ENCODE measurements at regions not wholly inside any gene's neighbourhood (a gene's known extent, or its start where the extent isn't known, plus 50 kb on each side); places are given as distances from the start of the nearest gene placed in this dataset.
"Not testable (repeated sequence)": the region's sequence is repeated elsewhere in the genome, so short reads cannot be mapped to it uniquely, and the experiment has no call there.

DNA sequence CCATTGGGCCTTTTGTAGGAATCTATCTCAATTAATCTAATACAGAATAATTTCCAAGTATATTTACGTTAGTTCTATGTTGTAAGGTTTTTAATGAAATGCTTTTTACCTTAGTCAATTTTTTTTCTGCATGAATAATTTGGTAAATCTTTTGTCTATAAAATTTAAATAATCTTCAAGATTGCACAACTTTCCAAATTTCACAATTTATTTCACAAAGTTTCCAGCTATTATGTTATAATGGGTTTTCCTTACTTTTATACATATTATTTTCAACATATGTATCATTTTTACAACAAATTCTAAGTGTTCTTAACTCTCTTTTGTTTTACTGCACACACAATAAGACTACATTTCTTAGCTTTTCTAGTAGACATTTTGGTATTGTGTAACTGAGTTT, 470.7 kb downstream of the ETV1 start:
- no peak for FAIRE-seq

DNA sequence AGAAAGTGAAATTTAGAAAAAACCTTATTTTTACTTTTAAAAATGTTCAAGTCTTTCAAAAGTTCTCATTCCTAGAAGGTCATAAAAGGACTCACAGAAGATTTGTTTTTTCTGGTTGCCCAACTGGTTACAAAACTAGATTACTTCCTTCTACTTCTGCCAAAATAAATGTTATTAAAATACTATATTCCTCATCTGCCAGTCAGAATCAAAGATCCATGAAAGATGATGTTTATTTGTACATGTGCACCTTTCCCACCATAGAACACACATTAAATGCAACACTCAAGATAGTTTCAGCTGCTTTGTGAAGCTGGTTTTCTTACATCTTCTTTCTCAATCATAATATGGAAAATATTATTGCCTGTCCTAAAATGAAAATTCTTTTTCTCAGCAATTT, 465.4 kb downstream of the ETV1 start:
- FAIRE-seq: no peak

DNA sequence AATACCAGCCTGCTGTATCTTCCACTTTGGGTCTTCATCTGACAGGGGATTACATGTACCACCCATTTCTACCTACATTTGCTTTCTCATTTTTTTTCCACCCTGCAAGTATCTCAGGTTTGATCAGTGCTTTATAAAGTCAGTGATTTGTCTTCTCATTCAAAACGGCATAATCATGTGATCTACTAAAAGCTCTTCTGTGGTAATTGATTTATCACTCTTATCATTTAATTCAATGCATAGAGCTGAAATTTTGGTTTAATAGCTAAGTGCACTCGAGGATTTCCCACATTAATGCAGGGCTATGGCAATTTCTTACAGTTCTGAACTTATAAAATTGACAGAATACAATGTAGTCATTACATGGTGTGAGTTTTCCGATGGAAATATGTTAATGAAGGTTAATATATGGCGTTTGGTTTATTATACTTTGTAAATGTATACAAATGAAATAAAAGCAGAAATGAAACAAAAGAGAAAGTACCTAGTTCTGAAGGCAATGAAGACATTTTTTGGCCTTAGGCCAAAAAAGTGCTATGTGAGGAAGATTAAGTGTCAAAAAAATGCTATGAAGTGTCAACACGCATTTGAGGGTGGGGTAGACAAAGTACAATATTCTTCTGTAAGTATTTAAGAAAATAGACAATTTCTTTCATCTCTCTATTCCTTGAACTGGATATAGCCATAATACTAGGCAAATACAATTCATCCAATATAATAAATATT, 457.3 kb downstream of the ETV1 start:
- no peak for FAIRE-seq

DNA sequence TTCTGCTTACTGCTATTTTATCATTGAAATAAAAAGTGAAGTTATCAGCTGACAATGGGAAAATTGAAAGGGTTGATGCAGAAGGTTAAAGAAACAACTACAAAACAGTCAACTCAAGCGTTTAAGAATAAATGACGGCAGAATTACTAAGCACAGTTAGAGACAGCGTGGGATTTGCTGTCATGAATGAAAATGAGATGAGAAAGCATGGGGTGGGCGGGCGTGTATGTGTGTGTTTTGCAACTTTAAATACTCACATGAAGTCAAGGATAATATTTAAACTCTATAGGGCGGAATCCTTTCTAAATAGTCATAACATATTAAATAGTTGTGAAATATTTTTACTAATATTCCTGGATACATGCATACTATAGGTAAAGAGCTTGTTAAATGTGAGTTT, 450.8 kb downstream of the ETV1 start:
- no peak for FAIRE-seq

DNA sequence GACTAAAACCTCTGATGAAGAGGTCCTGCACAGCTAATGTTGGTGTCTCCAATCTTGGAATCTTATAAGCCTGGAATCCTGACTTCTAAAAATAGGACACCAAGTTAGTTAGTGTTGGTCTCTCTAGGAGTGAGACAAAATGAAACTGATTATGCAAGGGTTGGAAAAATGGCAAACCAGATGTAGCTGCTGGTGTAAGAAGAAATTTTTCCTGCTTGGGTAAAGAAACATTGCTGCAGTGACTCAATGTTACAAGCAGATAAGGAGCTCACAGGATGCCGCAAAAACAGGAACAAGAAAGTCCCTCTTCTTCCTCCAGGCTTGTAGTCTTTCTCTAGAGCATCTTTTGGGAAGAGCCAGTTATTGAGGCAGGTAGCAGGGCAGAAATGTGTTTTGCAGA, 449.0 kb downstream of the ETV1 start:
- FAIRE-seq: no peak

DNA sequence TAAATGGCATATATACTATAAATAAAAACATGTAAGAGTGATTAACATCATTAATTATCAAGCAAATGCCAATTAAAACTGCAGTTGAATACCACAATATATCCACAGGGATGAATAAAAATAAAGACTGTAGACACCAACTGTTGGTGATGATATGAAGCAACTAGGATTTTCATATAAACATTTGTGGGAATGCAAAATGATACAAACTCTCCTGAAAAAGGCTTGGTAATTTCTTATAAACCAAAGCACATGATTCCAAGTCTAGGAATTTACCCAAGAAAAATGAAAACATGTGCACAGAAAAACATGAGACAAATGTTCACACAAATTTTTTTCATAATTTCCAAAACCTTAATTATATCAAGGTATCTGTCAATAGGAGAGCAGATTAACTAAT, 448.1 kb downstream of the ETV1 start:
- FAIRE-seq: no peak

DNA sequence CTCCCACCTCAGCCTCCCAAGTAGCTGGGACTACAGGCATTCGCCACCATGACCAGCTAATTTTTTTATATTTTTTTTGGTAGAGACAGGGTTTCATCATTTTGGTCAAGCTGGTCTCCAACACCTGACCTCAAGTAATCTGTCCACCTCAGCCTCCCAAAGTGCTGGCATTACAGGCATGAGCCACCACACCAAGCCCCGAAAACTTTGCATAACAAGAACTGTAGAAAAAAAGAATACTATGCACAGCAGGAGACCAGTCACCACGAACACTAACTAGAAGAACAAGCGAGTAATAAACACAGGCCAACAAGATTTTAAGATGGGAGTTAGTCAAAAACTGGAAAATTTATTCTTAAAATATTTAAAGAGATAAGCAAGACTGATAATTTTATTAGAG, 447.0 kb downstream of the ETV1 start:
- no peak for FAIRE-seq

DNA sequence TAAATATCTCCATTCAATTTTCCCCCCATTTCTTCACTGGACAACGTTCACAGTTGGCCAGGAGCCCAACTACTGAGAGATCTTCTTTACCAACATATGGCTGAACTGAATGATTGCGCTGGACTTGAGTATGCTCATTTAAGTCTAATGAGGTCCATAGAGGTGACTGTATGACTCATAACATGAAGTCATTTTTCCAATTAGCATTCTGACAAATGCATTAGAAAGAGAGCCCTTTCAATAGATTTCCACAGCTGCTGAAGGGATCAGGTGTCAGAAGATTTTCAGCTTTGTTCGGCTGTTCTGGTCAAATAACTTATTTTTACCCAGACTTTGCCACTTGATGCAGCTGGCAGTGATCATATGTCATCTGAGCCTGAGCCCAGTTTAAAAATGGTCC, 438.0 kb downstream of the ETV1 start:
- FAIRE-seq: no peak

DNA sequence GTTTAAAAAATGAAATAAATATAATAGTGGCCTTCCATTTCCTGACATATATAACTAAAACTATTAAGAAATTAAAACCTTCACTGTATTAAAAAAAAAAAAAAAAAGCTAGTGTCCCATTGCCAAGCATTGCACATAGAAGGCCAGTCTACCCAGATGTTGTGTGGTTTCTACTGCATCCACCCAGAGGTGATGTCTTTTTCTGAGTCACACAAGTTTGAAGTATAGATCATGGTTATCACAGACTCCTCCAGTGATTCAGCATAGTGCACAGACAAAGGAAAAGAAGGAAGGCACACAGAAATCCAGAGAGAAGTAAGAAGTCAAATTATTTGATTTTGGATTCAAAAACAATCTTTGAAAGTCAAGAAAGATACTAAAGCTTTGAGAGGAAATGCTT, 429.0 kb downstream of the ETV1 start:
- no peak for FAIRE-seq

DNA sequence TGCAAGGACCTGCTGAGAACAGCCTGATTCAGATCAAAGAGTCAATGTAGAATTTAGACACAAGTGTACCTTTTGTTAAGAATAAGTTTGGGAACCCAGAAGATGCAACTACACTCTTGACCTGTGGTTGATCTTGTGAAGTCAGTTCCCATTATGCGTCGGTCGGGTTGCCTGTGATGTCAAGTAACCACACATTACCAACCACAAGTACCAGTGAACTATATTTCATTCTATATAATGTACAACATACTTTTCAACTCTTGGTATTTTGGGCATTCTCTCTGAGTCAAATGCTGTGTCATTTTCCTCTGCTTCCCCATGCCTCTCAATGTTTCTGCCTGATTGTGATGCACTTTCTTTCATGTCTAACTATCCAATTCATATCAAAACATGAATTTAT, 426.2 kb downstream of the ETV1 start:
- FAIRE-seq: no peak

DNA sequence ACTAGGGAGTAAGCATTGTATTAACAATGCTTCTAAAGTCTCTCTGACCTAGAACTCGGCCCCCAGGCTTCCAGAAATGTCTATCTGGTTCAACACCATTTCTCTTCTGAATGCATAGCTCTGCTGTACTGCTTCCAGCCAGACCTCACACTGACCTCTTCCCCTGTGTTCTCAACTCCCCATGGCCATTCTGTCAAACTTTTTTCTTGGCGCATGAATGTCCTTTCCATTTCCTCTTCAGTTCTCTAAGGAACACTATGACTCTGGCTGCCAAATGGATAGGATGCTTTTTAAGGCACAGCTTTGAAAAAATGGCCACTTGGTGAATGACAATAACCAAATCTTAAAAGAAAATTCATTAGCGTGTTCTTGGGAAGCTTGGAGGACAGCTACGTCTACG, 425.8 kb downstream of the ETV1 start:
- FAIRE-seq: no peak

DNA sequence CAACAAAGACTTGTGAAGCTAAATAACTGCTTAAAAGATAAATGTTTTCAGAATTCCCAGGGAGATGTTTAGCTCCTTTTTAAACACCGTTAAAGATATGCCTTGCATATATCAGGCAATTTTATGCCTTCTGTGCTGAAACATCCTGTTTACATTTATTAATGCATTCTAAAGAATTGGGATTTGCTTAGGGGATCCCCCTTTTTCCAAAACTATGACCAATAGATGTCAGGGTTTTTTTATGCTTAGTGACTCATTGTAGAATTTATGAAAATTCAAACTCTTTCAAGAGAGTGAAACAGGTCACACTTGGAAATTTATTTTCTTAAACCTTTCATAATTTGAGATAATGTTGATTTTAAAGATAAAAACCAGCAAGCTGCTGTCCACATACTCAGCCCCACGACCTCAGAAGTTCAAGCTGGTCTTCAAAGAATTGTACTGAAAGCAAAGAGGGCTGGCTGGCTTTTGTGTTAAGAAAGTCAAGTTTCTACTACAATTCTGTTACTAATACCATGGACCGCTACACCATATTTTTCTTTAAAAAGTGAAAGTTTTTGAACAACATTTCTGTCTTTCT, 411.8 kb downstream of the ETV1 start:
- no peak for FAIRE-seq

DNA sequence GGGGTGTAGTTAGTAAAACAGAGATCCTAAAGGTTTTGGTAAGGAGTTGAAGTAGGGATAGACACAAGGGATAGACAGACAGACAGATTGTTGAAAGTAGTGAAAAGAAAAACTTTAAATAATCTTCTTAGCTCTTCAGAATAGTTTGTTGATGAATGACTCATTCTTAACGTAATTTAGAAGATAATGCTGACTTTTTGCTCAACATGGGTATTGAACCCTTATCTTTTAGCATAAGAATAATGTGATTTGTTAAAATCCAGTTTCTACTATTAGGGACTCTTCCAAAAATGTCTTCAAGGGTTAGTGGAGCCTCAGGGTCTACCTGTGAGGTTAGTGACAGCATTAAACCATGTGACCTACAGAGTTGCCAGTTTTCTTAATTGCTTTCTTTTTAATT, 411.2 kb downstream of the ETV1 start:
- FAIRE-seq: no peak

DNA sequence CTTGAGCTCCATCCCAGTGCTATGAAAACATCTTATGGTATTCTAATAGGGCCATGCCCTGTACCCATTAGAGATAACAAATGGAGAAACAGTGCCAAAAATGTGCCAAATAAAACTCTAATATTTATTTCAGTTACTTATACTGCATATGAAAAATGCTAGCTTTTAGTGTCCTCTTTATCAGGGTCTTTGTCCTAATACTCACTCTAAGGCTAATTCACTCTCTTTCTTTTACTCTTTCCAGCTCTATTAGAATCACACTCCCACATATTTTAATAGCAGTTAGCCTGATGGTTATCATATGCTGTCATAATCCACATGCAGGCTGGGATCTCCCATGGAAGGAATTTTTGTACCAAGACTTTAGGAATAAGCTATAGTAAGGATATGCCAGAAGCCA, 408.4 kb downstream of the ETV1 start:
- FAIRE-seq: no peak

DNA sequence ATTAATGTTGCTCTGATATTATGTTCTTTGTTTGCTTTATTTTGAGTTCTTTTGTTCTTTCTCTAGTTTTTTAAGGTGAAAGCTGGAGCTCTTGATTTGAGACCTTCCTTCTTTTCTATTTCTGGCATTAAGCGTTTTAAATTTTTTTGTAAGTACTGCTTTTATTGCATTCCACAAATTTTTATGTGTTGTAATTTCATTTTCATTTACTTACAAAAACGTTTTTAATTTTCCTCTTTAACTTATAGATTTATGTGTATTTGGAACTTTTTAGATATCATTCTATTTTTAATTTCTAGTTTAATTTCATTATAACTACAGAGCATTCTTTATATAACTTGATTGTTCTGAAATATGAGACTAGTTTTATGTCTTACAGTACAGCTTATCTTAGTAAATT, 395.6 kb downstream of the ETV1 start:
- no peak for FAIRE-seq

DNA sequence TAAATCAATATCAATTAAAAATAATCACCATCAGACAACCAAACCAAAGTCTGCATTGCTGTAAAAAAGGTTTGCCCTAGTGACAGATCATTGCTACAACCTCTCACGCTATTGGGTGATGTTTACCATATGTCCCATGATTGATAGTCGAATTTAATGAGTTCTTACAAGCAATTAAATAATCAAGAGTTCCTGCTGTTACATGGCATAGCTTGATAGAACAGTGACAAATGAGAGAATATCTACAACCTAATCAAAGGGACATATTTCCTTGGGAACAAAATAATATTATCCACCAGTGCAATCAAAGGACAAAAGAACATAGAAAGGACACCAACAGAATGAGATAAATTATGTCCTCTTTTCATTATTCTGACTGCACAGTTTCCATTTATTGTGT, 387.4 kb downstream of the ETV1 start:
- FAIRE-seq: no peak

DNA sequence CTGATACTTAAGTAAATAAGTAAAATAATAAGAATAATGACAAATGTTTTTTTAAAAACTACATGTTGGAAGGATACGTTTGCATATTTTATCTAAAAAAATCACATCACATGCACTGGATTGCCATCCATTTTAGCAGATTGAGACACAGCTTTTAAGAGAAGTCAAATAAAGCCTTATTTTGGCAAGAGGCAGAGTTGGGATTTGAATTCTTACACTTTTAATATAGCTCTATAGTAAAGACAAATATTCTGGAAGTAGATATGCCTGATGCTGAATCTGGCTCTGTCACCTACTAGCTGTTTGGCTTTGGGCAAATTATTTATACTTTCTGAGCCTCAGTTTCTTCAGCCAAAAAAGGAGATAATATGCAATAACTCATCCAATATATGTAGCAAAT, 386.4 kb downstream of the ETV1 start:
- FAIRE-seq: no peak

DNA sequence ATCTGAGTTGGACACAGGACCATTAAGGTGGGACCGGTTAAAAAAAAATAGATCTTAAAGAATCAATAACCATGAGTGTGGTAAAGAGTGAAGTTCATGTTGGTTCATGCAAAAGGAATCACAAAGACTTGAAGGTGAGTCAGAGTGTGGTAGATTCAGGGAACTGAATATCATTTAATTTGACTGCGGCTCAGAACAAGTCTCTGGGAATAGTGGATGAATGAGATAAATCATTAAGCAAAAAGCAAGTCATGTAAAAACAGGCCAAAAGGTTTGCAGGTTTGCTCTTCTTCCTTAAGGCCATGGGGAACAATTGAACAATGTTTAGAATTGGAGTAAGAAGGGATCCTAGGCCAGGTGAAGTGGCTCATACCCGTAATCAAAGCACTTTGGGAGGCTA, 385.8 kb downstream of the ETV1 start:
- FAIRE-seq: no peak

DNA sequence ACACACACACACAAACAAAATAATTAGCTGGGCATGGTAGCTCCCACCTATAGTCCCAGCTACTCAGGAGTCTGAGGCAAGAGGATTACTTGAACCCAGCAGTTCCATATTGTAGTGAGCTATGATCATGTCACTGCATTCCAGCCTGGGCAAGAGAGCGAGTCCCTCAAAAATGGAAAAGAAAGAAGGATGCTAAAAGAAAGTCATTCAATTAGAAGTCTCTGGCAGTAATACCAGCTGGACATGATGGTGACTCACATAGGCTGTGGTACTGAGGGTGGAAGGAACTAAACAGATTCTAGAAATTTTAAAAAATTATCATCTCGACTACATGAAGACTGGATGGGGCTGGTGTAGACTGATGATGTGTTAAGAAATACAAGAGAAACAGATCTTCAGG, 385.3 kb downstream of the ETV1 start:
- no peak for FAIRE-seq

DNA sequence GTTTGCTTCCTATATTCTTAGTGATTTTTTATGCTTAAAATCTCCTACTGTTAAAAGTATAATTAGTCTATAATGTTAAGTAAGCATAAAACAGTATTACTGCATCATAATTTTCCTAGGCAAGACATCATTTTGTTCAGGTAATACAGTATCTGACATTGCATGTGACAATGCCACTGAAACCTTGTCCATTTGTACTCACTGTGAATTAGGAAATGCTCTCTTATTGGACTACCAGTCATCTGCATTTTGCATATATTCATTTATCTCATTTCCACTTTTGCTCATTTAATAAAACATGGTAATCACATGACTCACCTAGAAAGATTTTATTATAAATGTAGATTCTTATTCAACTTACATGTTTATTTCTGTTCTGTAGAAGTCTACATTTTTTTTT, 379.1 kb downstream of the ETV1 start:
- FAIRE-seq: no peak

DNA sequence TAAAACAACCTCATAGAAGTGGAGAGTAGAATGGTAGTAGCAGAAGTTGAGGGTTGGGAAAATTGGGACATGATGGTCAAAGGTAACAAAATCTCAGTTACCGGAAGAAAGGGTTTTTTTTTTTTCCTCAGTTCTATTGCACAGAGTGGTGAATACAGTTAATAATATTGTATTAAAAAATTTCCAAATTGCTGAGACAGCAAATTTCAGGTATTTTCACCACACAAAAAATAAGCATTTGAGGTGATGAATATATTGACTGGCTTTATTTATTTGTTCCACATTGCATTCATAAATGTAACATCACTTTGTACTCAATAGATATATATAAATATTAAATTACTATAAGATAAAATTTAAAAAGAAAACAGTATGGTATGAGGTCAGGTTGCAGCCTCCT, 373.8 kb downstream of the ETV1 start:
- no peak for FAIRE-seq

DNA sequence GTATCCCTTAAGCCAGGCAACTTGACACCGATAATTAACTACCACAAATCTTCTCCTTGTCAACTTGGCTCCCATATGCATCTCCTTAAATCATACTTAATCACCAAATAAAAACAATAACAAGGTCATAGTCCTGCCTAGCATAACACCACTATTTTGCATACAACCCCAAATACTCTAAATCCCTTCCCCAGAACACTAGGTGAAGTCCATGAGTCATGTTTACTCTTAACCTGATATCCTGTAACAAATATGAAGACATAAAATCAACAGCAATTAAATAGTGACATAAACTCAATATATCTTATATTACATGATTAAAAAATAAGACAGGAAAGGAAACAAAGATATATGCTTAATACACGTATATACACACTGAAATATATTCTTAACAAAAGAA, 362.0 kb downstream of the ETV1 start:
- no peak for FAIRE-seq

DNA sequence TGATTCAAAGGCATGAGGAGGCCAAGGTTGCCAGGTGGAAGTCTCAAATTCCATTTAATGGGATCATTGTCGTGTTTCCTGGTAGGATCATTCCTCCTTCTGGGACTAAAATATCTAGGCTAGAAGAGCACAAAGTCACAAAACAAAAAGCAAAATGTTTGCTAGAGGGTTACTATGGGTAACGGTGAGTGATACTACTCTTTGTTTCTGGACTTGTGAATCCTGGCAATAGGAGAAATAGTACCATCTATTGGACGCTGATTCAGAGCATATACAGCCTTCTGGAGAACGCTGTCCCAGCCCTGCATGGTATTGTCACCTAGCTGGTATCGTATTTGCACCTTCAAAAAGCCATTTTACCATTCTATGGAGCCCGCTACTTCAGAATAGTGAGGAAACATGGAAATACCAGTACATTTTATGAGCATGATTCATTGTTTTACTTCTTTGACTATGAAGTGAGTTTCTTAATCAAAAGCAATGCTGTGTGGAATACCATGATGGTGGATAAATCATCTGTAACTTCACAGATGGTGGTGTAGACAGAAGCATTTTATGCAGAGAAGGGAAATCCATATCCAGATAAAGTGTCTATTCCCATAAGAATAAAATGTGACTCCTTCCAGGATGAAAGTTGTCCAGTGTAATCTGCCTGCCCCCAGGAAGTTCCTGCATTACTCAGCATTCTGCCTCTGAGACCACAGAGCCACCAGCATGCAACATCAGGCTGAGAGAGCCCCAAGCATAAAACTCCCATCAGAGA, 361.0 kb downstream of the ETV1 start:
- no peak for FAIRE-seq

DNA sequence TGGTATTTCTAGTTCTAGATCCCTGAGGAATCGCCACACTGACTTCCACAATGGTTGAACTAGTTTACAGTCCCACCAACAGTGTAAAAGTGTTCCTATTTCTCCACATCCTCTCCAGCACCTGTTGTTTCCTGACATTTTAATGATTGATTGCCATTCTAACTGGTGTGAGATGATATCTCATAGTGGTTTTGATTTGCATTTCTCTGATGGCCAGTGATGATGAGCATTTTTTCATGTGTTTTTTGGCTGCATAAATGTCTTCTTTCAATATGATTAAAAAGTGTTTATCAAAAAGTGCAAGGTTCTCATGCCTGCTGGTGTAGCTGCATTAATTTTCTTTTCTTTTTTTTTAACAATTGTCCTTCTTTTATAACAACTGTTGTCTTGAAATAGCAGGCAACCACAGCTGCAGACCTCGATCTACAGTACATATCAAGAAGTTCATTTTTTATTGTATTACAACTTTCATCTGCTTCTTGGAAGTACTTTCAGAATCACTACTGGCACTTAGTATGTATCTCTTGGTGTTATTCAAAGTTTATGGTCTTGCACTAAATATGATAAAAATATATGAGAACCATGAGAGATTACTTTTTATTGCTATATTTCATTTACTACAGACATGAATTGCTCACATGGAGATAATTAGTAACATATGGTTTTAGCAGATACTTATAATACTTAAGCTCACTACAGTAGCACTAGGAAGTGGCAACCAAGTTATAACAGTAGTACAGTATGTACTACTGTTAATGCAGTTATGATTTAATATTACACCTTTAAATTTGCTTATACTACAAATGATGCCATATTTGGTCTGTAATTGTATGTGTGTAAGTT, 358.0 kb downstream of the ETV1 start:
- not testable (repeated sequence) for FAIRE-seq

Data from TTC549 (cell line).